GM21360 (cell line): ENCODE measurements at regions not wholly inside any gene's neighbourhood (a gene's known extent, or its start where the extent isn't known, plus 50 kb on each side); places are given as distances from the start of the nearest gene placed in this dataset.

Source experiments
- ATAC-seq: cut with Tn5 transposase; IDR thresholded peaks from one replicate; pipeline ENCODE4 v1.9.1; 2021; ENCODE audit warnings: mild to moderate bottlenecking, moderate library complexity; ENCODE audit not compliant: unreplicated experiment

GRCh38 chr18:76771192-76771799, 51.1 kb upstream of the ZNF236 start:
- ATAC-seq = no peak

GRCh38 chr18:76767954-76768353, 54.4 kb upstream of the ZNF236 start:
- ATAC-seq = no peak

DNA sequence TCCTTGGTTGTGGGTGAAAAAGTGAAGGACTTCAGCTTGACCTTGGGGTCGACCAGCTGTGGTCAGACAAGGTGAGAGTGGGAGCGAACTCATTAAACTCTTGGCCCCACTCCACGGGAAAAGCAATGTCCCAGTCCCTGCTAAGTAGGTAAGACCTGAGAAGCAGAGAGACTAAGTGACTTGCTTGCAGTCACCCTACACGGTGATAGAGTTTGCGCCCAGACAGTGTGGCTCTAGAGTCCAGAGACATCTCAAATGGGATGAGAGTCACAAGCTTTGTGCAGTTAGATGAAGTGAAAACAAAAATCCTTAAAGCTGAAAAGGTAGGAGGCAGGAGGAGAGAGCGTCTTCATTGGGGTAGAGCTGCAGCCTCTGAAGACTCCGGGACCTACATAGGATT, 55.9 kb upstream of the ZNF236 start:
- ATAC-seq = no peak

GRCh38 chr18:76765649-76766048, 56.7 kb upstream of the ZNF236 start:
- no peak for ATAC-seq

- no peak for ATAC-seq
Observed at GRCh38 chr18:76764291-76764901, 58.0 kb upstream of the ZNF236 start.

- ATAC-seq = no peak
Observed at GRCh38 chr18:76759056-76759455, 63.3 kb upstream of the ZNF236 start.

DNA sequence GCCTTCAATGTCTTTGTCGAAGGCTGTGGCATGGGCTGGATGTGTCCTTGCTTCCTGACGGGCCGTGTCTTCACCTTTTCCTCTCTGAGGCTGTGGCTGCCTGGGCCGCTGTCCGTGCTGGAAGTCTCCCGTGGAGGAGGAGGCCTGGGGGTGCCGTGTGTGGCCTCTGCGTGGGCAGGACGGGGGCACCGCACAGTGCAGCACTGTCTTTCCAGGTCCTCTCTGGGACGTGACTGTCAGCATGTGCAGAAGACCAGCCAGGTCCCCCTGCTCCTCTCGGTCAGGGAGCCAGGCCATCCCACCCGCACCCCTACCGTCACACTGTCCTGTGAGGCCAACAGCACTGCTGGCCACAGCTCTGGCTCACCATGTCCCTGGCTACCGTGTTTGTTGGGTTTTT, 64.4 kb upstream of the ZNF236 start:
- no peak for ATAC-seq

DNA sequence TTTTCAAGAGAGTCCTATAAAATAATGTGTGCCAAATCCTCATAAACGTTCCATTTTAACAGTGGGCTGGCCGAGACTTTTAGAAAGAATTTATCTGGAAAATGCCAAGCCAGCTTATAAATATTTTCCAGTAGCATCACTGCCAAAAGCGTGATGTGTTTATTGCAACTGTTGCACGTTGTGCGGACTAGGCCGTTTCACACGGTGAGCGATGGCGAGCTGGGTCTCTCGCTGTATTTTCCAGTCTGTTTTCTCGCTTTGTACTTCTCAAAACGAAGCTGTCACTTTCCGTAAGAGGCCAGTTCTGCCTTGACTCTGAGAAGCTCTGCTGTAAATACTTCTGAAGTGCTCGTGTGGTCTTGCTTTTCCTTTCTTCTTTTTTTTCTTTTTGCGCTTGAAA, 65.0 kb upstream of the ZNF236 start:
- ATAC-seq = no peak

DNA sequence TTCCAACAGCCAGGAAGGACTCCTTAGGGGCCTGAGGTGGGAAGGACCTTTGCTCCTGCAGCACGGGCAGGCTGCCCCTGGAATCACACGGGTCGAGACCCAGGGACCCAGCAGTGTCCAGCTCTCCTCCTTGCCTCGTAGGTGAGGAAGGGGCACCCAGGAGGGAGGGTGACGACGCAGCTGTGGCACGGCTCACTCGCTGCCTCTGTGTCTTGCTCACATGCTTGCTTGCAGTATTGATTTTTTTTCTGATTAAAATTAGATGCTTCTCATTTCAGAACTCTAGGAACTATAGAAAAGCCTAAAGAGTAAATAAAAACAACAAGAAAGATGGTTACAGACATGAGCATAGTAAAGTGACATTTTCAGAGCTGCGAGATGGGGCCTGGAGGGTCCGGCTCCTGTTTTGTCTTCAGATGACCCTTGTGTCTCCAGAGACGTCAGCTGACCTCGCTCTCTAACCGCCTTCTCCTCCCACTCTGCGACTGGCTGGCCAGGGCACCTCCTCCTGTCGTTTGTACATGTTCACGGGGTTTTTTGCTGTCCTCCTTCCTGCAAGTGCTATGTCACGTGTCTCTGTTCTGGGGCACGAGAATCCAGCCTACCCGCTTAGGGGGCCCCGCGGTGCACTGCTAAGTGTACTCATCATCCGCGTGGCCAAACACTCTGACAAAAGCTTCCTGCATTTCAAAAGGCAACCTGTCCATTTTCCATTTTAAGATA, 65.7 kb upstream of the ZNF236 start:
- ATAC-seq = no peak

GRCh38 chr18:76754351-76754750, 68.0 kb upstream of the ZNF236 start:
- no peak for ATAC-seq

DNA sequence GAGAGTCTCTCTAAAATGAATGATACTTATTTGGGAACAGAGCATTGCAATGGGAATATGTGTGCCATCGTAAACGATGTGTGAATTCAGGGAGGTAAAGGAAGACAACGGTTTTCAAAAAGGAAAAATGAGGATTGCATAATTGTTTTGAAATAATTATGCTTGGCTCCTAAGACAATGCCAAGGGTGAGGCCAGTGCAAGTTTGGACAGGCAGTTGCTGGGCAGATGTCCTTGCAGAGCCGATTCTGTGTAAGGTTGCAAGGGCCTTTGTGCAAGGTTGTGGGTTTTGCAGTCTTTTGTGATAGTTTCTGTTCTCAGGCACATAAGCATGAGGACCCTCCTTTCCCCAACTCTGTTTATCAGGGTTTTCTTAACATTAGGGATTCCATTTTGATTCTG, 70.0 kb upstream of the ZNF236 start:
- ATAC-seq = no peak

GRCh38 chr18:76750917-76751890, 71.2 kb upstream of the ZNF236 start:
- ATAC-seq = no peak

GRCh38 chr18:76750269-76750668, 72.1 kb upstream of the ZNF236 start:
- ATAC-seq = no peak

GRCh38 chr18:76747676-76748075, 74.7 kb upstream of the ZNF236 start:
- ATAC-seq = no peak

GRCh38 chr18:76741346-76741745, 81.0 kb upstream of the ZNF236 start:
- ATAC-seq = no peak

GRCh38 chr18:76736309-76736708, 86.0 kb upstream of the ZNF236 start:
- ATAC-seq = no peak

DNA sequence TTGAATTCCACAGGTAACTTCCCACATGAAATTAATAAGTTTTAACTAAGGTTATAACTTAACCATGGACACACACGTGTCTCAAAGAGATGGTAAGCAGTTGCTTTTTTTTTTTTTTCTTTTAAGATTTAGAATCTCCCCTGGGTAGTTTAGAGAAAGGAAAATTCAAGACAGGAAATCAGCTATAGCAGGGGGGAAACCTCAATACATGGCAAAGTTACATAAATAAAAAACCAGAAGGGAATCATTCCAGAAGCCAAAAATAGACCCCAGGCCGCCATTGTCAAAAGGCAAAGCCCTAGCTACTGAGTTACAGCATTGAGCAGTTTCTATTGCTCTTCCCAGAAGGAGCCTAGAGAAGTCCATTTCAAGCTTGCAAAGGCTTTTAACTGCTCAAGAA, 91.5 kb upstream of the ZNF236 start:
- ATAC-seq = no peak

GRCh38 chr18:76727589-76727988, 94.8 kb upstream of the ZNF236 start:
- ATAC-seq = no peak

DNA sequence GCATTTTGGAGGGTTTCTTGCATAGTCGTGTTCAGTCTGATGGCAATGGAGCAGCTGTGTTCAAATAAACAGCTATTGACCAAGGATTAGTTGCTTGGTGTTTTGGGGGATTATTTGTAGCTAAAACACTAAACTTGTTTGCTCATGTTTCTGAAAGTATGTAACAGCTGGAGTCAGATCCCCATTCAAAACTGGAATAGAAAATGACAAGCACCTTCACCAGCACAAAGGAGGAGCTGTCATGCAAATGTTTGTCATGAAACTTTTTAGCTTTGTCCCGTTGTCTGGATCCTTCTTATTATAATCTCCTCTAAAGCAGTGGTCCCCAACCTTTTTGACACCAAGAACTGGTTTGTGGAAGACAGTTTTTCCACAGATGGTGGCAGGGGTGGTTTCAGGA, 96.9 kb upstream of the ZNF236 start:
- no peak for ATAC-seq

DNA sequence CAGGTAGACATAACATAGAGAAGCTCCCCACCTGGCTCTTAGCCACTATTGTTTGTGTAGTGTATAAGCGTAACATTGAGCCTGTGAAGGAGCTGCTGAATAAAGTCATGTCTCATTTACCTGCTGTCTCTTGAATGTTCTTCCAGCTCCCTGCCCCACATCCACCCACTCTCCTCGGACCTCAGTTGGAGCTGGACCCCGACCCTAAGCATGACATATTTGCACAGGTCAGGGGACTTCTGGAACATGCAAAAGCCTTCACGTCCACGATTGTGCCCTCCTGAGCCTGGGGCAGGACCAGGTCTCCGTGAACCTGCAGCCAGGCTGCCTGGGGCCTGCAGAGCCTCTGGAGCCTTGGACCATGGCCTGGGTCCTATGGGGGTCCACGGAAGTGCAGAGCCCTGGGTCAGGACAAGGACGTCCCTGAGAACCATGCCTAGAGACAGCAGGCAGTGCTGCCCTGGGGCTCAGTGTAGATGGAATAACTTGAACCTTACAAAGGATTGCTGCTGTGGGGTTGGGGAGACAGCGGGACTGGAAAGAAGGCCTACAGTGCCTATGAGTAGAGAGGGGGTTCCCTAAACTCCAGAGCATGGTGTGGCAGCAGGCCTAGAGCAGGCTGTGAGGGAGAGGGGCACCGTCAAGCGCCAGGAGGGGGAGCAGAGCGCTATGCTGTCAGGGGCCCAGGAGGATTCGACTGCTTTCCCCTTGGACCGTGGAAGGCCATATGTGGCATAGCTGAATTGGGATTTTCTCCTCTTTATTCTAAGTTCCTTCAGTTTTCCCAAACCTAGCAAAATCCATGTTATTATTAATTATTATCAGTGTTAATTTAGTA, 99.9 kb upstream of the ZNF236 start:
- no peak for ATAC-seq
